HG02763 (cell line): ENCODE measurements at regions not wholly inside any gene's neighbourhood (a gene's known extent, or its start where the extent isn't known, plus 50 kb on each side); places are given as distances from the start of the nearest gene placed in this dataset.
"Not testable (repeated sequence)": the region's sequence is repeated elsewhere in the genome, so short reads cannot be mapped to it uniquely, and the experiment has no call there.

Experiments
- ATAC-seq: cut with Tn5 transposase; IDR thresholded peaks from one replicate; pipeline ENCODE4 v1.9.1; 2021; ENCODE audit warnings: mild to moderate bottlenecking, moderate library complexity; ENCODE audit not compliant: unreplicated experiment

- no peak for ATAC-seq
These were observed 63.3 kb downstream of the POU4F1 start for GRCh38 chr13:78540058-78540457.

DNA sequence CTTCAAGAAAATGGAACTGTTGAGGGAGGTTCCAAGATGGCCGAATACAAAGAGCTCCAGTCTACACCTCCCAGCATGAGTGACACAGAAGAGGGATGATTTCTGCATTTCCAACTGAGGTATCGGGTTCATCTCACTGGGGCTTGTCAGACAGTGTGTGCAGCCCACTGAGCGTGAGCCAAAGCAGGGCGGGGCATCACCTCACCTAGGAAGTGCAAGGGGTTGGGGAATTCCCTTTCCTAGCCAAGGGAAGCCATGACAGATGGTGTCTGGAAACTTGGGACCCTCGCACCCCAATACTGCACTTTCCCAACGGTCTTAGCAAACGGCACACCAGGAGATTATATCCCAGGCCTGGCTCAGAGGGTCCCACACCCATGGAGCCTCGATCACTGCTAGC lies 77.3 kb downstream of the POU4F1 start:
- not testable (repeated sequence) for ATAC-seq

DNA sequence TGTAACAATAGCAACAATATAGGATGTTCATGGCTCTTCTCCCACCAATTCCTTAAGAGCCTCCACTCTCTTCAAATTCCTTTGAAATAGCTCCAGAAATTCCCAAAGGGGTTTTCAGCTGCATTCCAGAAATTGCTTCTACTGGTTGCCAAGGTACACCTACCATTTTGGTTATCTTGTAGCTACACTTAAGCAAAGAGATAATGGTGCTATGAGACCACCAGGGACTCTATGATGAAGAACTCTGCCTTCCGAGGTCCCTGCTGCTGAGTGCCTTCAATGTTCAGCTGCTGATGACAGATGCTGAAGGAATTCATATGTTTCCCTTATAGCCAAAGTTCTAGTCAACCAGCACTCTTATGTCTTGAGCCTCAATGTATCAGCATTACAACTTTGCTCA lies 78.4 kb downstream of the POU4F1 start:
- no peak for ATAC-seq

DNA sequence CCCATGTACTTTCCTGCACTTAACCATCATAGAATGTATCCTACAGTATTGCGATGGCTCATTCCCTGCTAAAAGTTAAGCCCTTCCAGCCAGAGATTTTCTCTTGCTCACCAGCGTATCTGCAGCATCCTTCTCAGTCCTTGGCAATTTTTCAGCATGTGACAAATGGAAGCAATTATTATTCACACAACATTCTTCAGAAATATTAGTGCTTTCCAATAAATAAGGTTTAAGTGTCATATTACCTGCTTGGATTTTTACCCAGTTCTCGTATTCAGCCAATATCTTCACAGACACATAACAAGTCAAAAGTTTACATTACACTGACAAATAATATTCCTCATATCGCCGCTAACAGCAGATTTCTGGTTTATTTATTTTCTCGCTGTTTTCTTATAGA lies 82.3 kb downstream of the POU4F1 start:
- ATAC-seq = no peak

- ATAC-seq = no peak
These were observed 82.9 kb downstream of the POU4F1 start for GRCh38 chr13:78520425-78520824.

- not testable (repeated sequence) for ATAC-seq
These were observed 84.9 kb downstream of the POU4F1 start for GRCh38 chr13:78518482-78518881.

DNA sequence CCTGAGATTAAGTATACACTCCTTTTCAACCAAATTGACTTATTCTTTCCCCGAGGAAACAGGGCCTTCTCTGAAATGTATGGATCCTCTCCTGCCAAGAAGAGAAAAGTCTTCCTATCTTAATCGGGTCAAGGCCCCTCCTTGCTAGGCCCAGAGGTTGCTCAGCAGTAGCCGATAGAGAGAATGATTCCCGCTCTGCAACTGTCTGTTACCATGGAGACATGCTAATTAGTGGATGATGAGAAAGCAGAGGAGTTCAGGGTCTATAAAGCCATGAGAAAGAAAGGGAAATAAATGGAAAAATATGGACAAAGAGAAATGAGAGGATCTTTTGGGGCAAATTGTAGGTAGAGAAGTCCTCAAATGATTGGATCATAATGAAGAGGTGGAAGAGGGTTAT lies 103.5 kb downstream of the POU4F1 start:
- ATAC-seq = no peak

GRCh38 chr13:78497702-78498355 lies 105.5 kb downstream of the POU4F1 start:
- ATAC-seq = no peak

DNA sequence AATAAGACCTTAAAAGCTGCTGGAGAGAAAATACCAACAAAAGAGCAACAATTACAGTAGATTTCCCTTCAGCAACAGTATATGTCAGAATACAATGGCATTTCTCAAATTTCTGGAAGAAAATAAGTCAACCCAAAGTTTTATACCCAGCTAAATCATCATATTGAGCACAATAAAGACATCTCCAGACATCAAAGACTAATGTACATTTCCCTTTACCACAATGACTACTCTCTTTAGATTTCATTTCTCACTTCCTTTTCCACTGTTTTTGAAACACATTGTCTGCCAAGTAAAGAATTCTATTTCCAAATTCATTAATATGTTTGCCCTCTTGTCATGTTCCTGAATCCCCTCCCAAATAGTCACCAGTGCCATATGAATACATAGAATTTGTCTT lies 111.4 kb downstream of the POU4F1 start:
- ATAC-seq = no peak

- ATAC-seq = not testable (repeated sequence)
These were observed 113.1 kb downstream of the POU4F1 start for GRCh38 chr13:78490225-78490624.

GRCh38 chr13:78487707-78488106 lies 115.6 kb downstream of the POU4F1 start:
- ATAC-seq = no peak

GRCh38 chr13:78485803-78486202 lies 117.5 kb downstream of the POU4F1 start:
- no peak for ATAC-seq

- ATAC-seq = no peak
These were observed 125.2 kb downstream of the POU4F1 start for GRCh38 chr13:78478183-78478582.

GRCh38 chr13:78476910-78477309 lies 126.4 kb downstream of the POU4F1 start:
- ATAC-seq = no peak

GRCh38 chr13:78468621-78469020 lies 134.7 kb downstream of the POU4F1 start:
- ATAC-seq = no peak

GRCh38 chr13:78465250-78465649 lies 138.1 kb downstream of the POU4F1 start:
- no peak for ATAC-seq

GRCh38 chr13:78460176-78460575 lies 143.2 kb downstream of the POU4F1 start:
- no peak for ATAC-seq

GRCh38 chr13:78443839-78444238 lies 159.5 kb downstream of the POU4F1 start:
- ATAC-seq = no peak

GRCh38 chr13:78437781-78438180 lies 165.6 kb downstream of the POU4F1 start:
- ATAC-seq = no peak

DNA sequence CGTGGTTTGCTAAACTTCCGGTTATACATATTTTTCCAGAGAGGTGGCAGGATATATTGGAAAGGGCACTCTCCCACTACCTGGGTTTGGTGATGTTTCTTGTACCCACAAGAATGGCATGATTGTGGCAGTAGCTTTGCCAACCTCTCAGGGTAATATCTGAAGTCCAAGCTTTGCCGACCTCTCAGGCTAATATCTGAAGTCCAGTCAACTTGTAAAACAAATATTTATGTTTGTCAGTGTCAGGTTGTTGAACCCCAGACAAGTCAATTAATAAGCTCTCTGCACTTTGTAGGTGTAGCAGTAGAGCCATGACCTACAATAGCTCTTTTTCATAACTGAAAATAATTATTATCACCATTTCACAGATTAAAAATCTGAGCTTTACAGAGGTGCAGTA lies 167.0 kb downstream of the POU4F1 start:
- no peak for ATAC-seq

DNA sequence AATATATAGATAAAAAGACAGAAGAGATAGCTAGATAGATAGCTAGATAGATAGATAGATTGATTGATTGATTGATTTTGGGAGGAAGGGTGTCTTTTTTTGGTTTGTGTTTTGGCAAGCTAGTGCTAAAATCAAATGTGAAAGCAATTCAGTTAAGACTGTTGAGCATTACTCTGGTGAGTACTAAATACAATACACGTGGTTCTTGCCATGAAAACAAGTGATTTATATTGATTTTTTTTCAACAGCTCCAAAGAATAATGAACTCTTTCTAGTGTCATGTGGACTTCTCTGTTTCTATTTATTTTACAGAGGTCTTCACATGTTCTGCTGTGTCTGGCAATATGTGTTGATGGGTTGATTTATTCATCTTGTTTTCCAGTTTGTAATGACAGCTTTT lies 172.0 kb downstream of the POU4F1 start:
- ATAC-seq = no peak

- ATAC-seq = no peak
These were observed 172.5 kb downstream of the POU4F1 start for GRCh38 chr13:78430811-78431210.

- no peak for ATAC-seq
These were observed 173.1 kb downstream of the POU4F1 start for GRCh38 chr13:78430166-78430791.
